Fibroblast of the aortic adventitia (primary cell): ENCODE measurements at regions not wholly inside any gene's neighbourhood (a gene's known extent, or its start where the extent isn't known, plus 50 kb on each side); places are given as distances from the start of the nearest gene placed in this dataset.
"Not testable (repeated sequence)": the region's sequence is repeated elsewhere in the genome, so short reads cannot be mapped to it uniquely, and the experiment has no call there.

Experiments
- DNase-seq: peaks from one replicate; pipeline ENCODE4 v3.0.0-alpha.2; 2010; ENCODE audit warnings: low read depth
- H3K4me3 ChIP-seq: 2 replicates; pipeline ENCODE4 v1.5.1; 2011; ENCODE audit warnings: low read depth, mild to moderate bottlenecking, control low read depth, low read length, moderate library complexity
- CTCF ChIP-seq: IDR thresholded peaks from 2 replicates; pipeline ENCODE4 v1.5.1; 2011; ENCODE audit warnings: mild to moderate bottlenecking, low read length, control low read depth, inconsistent platforms; ENCODE audit not compliant: insufficient read depth

GRCh38 chrX:109914114-109914849 is 88.6 kb upstream of the TMEM164 start:
- no peak for DNase-seq
- no peak for TF ChIP-seq CTCF
- H3K4me3 ChIP-seq: no peak overlapping the region

- no peak overlapping the region for H3K4me3 ChIP-seq
- TF ChIP-seq CTCF: no peak
- no peak for DNase-seq
Observed at GRCh38 chrX:109918753-109919152, 84.2 kb upstream of the TMEM164 start.

GRCh38 chrX:109920325-109920724 is 82.6 kb upstream of the TMEM164 start:
- TF ChIP-seq CTCF: no peak
- DNase-seq: no peak
- H3K4me3 ChIP-seq: no peak overlapping the region

GRCh38 chrX:109920868-109921267 is 82.0 kb upstream of the TMEM164 start:
- no peak for TF ChIP-seq CTCF

GRCh38 chrX:109922190-109922589 is 80.7 kb upstream of the TMEM164 start:
- TF ChIP-seq CTCF: no peak
- DNase-seq: no peak
- no peak overlapping the region for H3K4me3 ChIP-seq

More at GRCh38 chrX:109920868-109921267, 82.0 kb upstream of the TMEM164 start:
- no peak for DNase-seq
- no peak overlapping the region for H3K4me3 ChIP-seq

GRCh38 chrX:109925003-109925402 is 77.9 kb upstream of the TMEM164 start:
- DNase-seq, H3K4me3 ChIP-seq: not testable (repeated sequence)

GRCh38 chrX:109925656-109926055 is 77.3 kb upstream of the TMEM164 start:
- no peak for DNase-seq
- TF ChIP-seq CTCF: no peak
- no peak overlapping the region for H3K4me3 ChIP-seq
